OCI-M1 (cell line): ENCODE measurements at regions not wholly inside any gene's neighbourhood (a gene's known extent, or its start where the extent isn't known, plus 50 kb on each side); places are given as distances from the start of the nearest gene placed in this dataset.
"Not testable (repeated sequence)": the region's sequence is repeated elsewhere in the genome, so short reads cannot be mapped to it uniquely, and the experiment has no call there.

Source experiments
- DNase-seq: peaks from one replicate; lab custom pipeline; 2025; lab: John Stamatoyannopoulos, UW

- DNase-seq: no peak
Observed at GRCh38 chr3:101913168-101913567, 63.9 kb downstream of the NFKBIZ start.

GRCh38 chr3:101917761-101918160 lies 68.4 kb downstream of the NFKBIZ start:
- DNase-seq: not testable (repeated sequence)

- not testable (repeated sequence) for DNase-seq
Observed at GRCh38 chr3:101922151-101922725, 72.9 kb downstream of the NFKBIZ start.

GRCh38 chr3:101924621-101925020 lies 75.3 kb downstream of the NFKBIZ start:
- DNase-seq: peak; percentile 28

- DNase-seq: not testable (repeated sequence)
Observed at GRCh38 chr3:101925124-101925523, 75.8 kb downstream of the NFKBIZ start.

GRCh38 chr3:101925564-101925963 lies 76.2 kb downstream of the NFKBIZ start:
- DNase-seq: no peak

GRCh38 chr3:101926594-101927105 lies 77.3 kb downstream of the NFKBIZ start:
- DNase-seq: no peak

- no peak for DNase-seq
Observed at GRCh38 chr3:101928890-101929289, 79.6 kb downstream of the NFKBIZ start.

- no peak for DNase-seq
Observed at GRCh38 chr3:101931081-101931480, 81.8 kb downstream of the NFKBIZ start.

- no peak for DNase-seq
Observed at GRCh38 chr3:101932326-101933068, 83.2 kb downstream of the NFKBIZ start.

- DNase-seq: peak; percentile 89
Observed at GRCh38 chr3:101936419-101937356, 87.4 kb downstream of the NFKBIZ start.

GRCh38 chr3:101938262-101938847 lies 89.0 kb downstream of the NFKBIZ start:
- peak; percentile 87 for DNase-seq

GRCh38 chr3:101939361-101940049 lies 90.2 kb downstream of the NFKBIZ start:
- peak; percentile 48 for DNase-seq

GRCh38 chr3:101940521-101941317 lies 91.4 kb downstream of the NFKBIZ start:
- DNase-seq: peak; percentile 85

- DNase-seq: peak; percentile 36
Observed at GRCh38 chr3:101941318-101942040, 92.2 kb downstream of the NFKBIZ start.

- peak; percentile 65 for DNase-seq
Observed at GRCh38 chr3:101942356-101942755, 93.0 kb downstream of the NFKBIZ start.

GRCh38 chr3:101943029-101943428 lies 93.7 kb downstream of the NFKBIZ start:
- no peak for DNase-seq

- DNase-seq: no peak
Observed at GRCh38 chr3:101944308-101944707, 95.0 kb downstream of the NFKBIZ start.

- DNase-seq: peak; percentile 55
Observed at GRCh38 chr3:101945980-101946379, 96.7 kb downstream of the NFKBIZ start.

GRCh38 chr3:101946906-101947305 lies 97.6 kb downstream of the NFKBIZ start:
- DNase-seq: no peak
